ENCODE measurements at regions not wholly inside any gene's neighbourhood (a gene's known extent, or its start where the extent isn't known, plus 50 kb on each side); places are given as distances from the start of the nearest gene placed in this dataset.
A peak's percentile ranks its signal among the peaks of the same experiment; 100 is the strongest.

DNA sequence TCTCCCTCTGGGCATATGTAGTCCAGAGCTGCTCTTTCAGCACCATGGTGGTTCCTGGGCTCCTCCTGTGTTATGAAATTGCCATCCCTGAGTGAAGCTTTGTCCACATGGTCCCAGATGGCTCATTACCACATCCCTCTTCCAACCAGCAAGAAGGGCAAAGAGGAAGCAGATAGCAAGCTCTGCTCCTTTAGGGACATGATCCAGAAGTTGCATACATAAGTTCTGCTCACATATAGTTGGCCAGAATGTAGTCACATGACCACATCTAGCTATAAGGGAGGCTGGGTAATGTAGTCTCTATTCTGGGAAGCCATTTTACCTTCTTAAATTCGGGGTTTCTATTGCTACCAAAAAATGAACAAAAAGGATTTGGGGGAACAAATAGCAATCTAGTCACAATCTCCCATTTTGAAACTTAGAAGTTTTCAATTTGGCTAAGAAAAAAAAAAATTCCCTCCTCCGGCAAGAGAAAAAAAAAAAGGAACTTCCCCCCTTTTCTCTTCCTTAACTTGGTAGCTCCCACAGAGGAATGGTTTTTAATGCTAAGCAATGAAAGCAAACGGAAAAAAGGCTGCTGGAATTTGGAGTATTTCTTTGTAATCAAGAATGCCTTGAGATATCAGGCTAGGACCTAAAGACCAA, 88.2 kb upstream of the USP9X start:
- DNase-seq (peak; percentile 15), ATAC-seq (ENCODE audit: low read depth) (no peak)
- H4K20me1 ChIP-seq (ENCODE audit: control insufficient read depth, insufficient read depth, low read length, poor library complexity, severe bottlenecking) = no peaks in the 10 kb centered on the region
- no CpG with 5 or more reads among the region's 3 CpGs for WGBS (ENCODE audit: insufficient coverage)
- no peak for TF ChIP-seq EZH2 (IDR thresholded peaks at IDR 0.05; ENCODE audit: borderline replicate concordance, insufficient read depth, low read depth, low read length, poor library complexity, severe bottlenecking)
- TF ChIP-seq, protein P1, sequence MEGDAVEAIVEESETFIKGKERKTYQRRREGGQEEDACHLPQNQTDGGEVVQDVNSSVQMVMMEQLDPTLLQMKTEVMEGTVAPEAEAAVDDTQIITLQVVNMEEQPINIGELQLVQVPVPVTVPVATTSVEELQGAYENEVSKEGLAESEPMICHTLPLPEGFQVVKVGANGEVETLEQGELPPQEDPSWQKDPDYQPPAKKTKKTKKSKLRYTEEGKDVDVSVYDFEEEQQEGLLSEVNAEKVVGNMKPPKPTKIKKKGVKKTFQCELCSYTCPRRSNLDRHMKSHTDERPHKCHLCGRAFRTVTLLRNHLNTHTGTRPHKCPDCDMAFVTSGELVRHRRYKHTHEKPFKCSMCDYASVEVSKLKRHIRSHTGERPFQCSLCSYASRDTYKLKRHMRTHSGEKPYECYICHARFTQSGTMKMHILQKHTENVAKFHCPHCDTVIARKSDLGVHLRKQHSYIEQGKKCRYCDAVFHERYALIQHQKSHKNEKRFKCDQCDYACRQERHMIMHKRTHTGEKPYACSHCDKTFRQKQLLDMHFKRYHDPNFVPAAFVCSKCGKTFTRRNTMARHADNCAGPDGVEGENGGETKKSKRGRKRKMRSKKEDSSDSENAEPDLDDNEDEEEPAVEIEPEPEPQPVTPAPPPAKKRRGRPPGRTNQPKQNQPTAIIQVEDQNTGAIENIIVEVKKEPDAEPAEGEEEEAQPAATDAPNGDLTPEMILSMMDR (IDR thresholded peaks at IDR 0.05) = no peak
- H3K9me3 ChIP-seq (ENCODE audit: control extremely low read depth in 1 of 3, control insufficient read depth in 2 of 3, insufficient read depth in 1 of 3, low read length in 2 of 3) = no peaks in the 10 kb centered on the region
- Mint-ChIP-seq H3K27ac (no peak overlapping the region), H3K27me3 (peaks cover 4% of the 10 kb centered on the region), H3K4me3 (no peak overlapping the region), H3K4me1 (no peaks in the 10 kb centered on the region), H3K9me3 (ENCODE audit: insufficient read depth) (no peaks in the 10 kb centered on the region)
- ChIA-PET POLR2A (no interaction called here), CTCF (no interaction called here)
- H3K4me3 ChIP-seq (ENCODE audit: control extremely low read depth in 1 of 5, extremely low read depth in 1 of 5, insufficient read depth in 1 of 5, low read depth in 2 of 5, low read length in 4 of 5) = peak overlapping the region in 2 of 5 experiments; percentile 3 to 7
- no peak overlapping the region for H3K4me2 ChIP-seq (replicated peaks; ENCODE audit: low read depth, low read length, poor library complexity, severe bottlenecking)
- no peaks in the 10 kb centered on the region for H3K4me1 ChIP-seq (ENCODE audit: control insufficient read depth in 2 of 2, insufficient read depth in 2 of 2, low read length in 2 of 2)
- H3K36me3 ChIP-seq (replicated peaks in 1 of 2; ENCODE audit: control extremely low read depth in 1 of 2, control insufficient read depth in 1 of 2, extremely low read depth in 1 of 2, insufficient read depth in 2 of 2, low read length in 1 of 2) = no peaks in the 10 kb centered on the region
- H3K27ac ChIP-seq (ENCODE audit: low read length in 2 of 2) = no peak overlapping the region
- intact Hi-C loops (cut with micrococcal nuclease) = no loop called here
- H3K9ac ChIP-seq (ENCODE audit: low read length) = no peak overlapping the region
- no peaks in the 10 kb centered on the region for H3K79me2 ChIP-seq (ENCODE audit: control insufficient read depth, insufficient read depth, low read length)
- peak overlapping the region; percentile 34 for H2AFZ ChIP-seq (ENCODE audit: insufficient read depth, low read depth, low read length, poor library complexity, severe bottlenecking)
- H3K27me3 ChIP-seq (replicated peaks in 1 of 4; ENCODE audit: control extremely low read depth in 1 of 4, control insufficient read depth in 3 of 4, insufficient read depth in 4 of 4, low read length in 3 of 4) = peaks cover 0 to 2% (median 0%) of the 10 kb centered on the region in 4 experiments

DNA sequence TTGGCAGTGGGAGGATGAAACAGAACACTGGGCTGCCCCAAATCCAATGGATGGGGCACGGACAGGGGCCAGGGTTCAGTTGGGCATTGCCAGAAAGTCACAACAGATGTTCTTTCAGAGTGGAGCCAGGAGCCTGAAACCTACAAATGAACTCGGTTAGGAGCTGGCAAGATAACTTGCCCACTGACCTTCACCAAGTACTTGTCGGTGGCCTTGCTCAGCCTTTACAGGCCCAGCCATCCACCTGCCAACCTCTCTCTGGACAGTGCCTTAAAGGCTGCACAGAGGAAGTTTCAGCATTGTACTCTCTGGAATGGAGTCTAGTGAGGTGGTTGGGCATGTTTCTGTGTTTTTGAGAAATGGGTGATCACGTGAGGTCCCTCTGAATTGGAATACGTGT, 87.1 kb upstream of the USP9X start:
- POLR2A ChIA-PET = no interaction called here
- Histone ChIP-seq H3K36me3 (replicated peaks in 1 of 2; ENCODE audit: control extremely low read depth in 1 of 2, control insufficient read depth in 1 of 2, extremely low read depth in 1 of 2, insufficient read depth in 2 of 2, low read length in 1 of 2) (no peaks in the 10 kb centered on the region), H3K9ac (ENCODE audit: low read length) (no peak overlapping the region), H3K79me2 (ENCODE audit: control insufficient read depth, insufficient read depth, low read length) (no peaks in the 10 kb centered on the region), H3K4me2 (replicated peaks; ENCODE audit: low read depth, low read length, poor library complexity, severe bottlenecking) (no peak overlapping the region), H3K27me3 (replicated peaks in 1 of 4; ENCODE audit: control extremely low read depth in 1 of 4, control insufficient read depth in 3 of 4, insufficient read depth in 4 of 4, low read length in 3 of 4) (peaks cover 0 to 2% (median 2%) of the 10 kb centered on the region in 4 experiments), H3K4me1 (ENCODE audit: control insufficient read depth in 2 of 2, insufficient read depth in 2 of 2, low read length in 2 of 2) (no peaks in the 10 kb centered on the region), H4K20me1 (ENCODE audit: control insufficient read depth, insufficient read depth, low read length, poor library complexity, severe bottlenecking) (no peaks in the 10 kb centered on the region), H3K27ac (ENCODE audit: low read length in 2 of 2) (no peak overlapping the region), H2AFZ (ENCODE audit: insufficient read depth, low read depth, low read length, poor library complexity, severe bottlenecking) (no peak overlapping the region), H3K9me3 (ENCODE audit: control extremely low read depth in 1 of 3, control insufficient read depth in 2 of 3, insufficient read depth in 1 of 3, low read length in 2 of 3) (no peaks in the 10 kb centered on the region), H3K4me3 (ENCODE audit: control extremely low read depth in 1 of 5, extremely low read depth in 1 of 5, insufficient read depth in 1 of 5, low read depth in 2 of 5, low read length in 4 of 5) (no peak overlapping the region)
- intact Hi-C loops (cut with micrococcal nuclease) = no loop called here
- CTCF ChIA-PET = no interaction called here
- Mint-ChIP-seq H3K27me3 (peaks cover 8% of the 10 kb centered on the region), H3K4me3 (no peak overlapping the region), H3K9me3 (ENCODE audit: insufficient read depth) (no peaks in the 10 kb centered on the region), H3K4me1 (no peaks in the 10 kb centered on the region), H3K27ac (no peak overlapping the region)
- ATAC-seq (ENCODE audit: low read depth) = no peak
- 80% methylated on average over 2 of the region's 5 CpGs for WGBS (ENCODE audit: insufficient coverage)
- TF ChIP-seq, protein P1 (IDR thresholded peaks at IDR 0.05) = no peak
- TF ChIP-seq EZH2 (IDR thresholded peaks at IDR 0.05; ENCODE audit: borderline replicate concordance, insufficient read depth, low read depth, low read length, poor library complexity, severe bottlenecking) = no peak
- no peak for DNase-seq

Data from B cell (primary cell).